HepG2 (cell line): ENCODE measurements at regions not wholly inside any gene's neighbourhood (a gene's known extent, or its start where the extent isn't known, plus 50 kb on each side); places are given as distances from the start of the nearest gene placed in this dataset.

Experiments used
- CHD4 ChIP-seq: fragments of 200-600 bp; sonication (generic); IDR thresholded peaks from 2 replicates; pipeline ENCODE4 v1.7.0; 2017; ENCODE audit warnings: mild to moderate bottlenecking, low read length, borderline replicate concordance
- CTCF ChIP-seq: sonication (generic); formaldehyde crosslinking; IDR thresholded peaks from 2 replicates; pipeline ENCODE4 v1.5.0; 2020; ENCODE audit warnings: mild to moderate bottlenecking, missing genetic modification reagents, moderate library complexity
- MTF1 ChIP-seq: sonication (generic); formaldehyde crosslinking; IDR thresholded peaks from 2 replicates; pipeline ENCODE4 v1.5.0; 2020; ENCODE audit warnings: missing genetic modification reagents
- SP2 ChIP-seq: sonication (generic); formaldehyde crosslinking; IDR thresholded peaks from 2 replicates; pipeline ENCODE4 v1.5.1; 2020; ENCODE audit warnings: mild to moderate bottlenecking, missing genetic modification reagents
- YY1 ChIP-seq: IDR thresholded peaks from 2 replicates; pipeline ENCODE4 v1.6.1; 2011; ENCODE audit warnings: low read length, low read depth, moderate library complexity, mild to moderate bottlenecking; ENCODE audit not compliant: insufficient read depth, insufficient replicate concordance
- ZFYVE20 ChIP-seq: sonication (generic); formaldehyde crosslinking; IDR thresholded peaks from 2 replicates; pipeline ENCODE4 v1.8.0; 2023; ENCODE audit warnings: low read depth, mild to moderate bottlenecking, moderate library complexity, missing genetic modification reagents, borderline replicate concordance
- ZNF274 ChIP-seq: sonication (generic); formaldehyde crosslinking; IDR thresholded peaks from 2 replicates; pipeline ENCODE4 v1.5.1; 2020; ENCODE audit warnings: mild to moderate bottlenecking, missing genetic modification reagents
- ZNF569 ChIP-seq: sonication (generic); formaldehyde crosslinking; IDR thresholded peaks from 2 replicates; pipeline ENCODE4 v1.5.0; 2020; ENCODE audit warnings: mild to moderate bottlenecking, missing genetic modification reagents, moderate library complexity, borderline replicate concordance

GRCh38 chr1:212532469-212533147, 76.0 kb upstream of the ATF3 start:
- no peak for TF ChIP-seq ZFYVE20 (CRISPR knock-in tag)
- TF ChIP-seq CHD4 = no peak
- no peak for TF ChIP-seq ZNF569 (CRISPR knock-in tag)
- no peak for TF ChIP-seq MTF1 (CRISPR knock-in tag)
- TF ChIP-seq ZNF274 (CRISPR knock-in tag) = no peak
- TF ChIP-seq CTCF (CRISPR knock-in tag) = no peak
- TF ChIP-seq YY1 = no peak
- no peak for TF ChIP-seq SP2 (CRISPR knock-in tag)
